ENCODE measurements at regions not wholly inside any gene's neighbourhood (a gene's known extent, or its start where the extent isn't known, plus 50 kb on each side); places are given as distances from the start of the nearest gene placed in this dataset.

DNA sequence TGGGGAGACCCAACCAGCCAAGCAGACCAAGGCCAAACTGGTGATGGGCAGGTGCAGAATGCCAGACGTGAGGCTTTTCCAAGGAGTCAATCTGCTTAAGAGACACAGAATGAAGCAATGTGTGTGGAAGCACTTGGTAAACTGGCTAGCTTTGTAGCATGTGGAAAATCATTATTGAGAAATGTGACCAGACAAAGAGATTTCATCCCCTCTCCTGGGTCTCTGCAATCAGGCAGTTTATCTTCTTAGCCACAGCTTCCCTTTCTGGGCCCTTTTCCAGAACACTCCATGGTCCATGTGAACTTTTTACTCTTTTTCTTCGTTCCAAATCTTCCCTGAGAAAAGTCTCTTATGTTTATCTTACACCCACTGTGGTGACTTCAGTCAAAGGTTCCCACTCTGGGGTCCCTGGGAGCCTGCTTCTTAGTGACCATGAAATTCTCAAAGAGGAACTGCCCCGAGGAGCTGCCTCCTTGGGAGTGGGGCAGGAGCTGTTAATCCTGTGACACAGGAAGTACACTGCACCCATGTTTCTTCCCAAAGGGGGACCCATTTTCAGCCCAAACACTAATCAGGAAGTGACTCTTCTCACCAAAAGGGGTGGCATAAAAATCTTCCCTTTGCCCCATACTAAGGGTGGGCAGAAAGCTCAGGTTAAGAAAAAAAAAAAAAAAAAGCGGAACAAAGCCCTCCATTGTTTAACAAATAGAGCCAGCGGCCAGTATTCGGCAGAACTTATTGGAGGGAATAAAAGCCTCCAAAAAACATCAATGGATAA, 346.2 kb upstream of the ASIC2 start:
- no peak for TF ChIP-seq CTCF (IDR thresholded peaks at IDR 0.05)
- Histone ChIP-seq H3K4me3 (no peak overlapping the region), H3K9me3 (peaks cover 6% of the 10 kb centered on the region), H3K36me3 (ENCODE audit: low read depth) (no peaks in the 10 kb centered on the region), H3K4me1 (ENCODE audit: low read depth) (no peaks in the 10 kb centered on the region)
- DNase-seq (no peak), ATAC-seq (no peak)
- intact Hi-C loops (cut with DNase I, micrococcal nuclease): no loop called here

DNA sequence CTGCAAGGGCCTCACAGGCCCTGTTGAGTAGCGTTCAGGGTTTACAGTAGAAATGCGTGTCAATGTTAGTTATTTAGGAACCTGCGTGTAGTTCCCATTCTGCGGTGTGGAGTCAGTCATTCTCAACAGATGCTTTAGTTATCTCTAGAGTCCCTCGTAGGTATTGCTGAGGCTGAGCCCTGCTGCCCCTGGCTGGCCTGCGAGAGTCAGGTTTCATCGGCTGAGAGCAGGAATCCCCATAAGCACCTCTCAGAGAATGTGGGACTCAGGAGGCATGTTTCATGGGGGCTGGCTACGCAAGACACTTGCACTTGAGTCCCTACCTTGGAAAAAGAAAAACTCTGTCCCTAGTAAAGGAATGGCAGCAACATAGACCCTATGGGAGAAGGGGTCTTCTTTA, 347.5 kb upstream of the ASIC2 start:
- Histone ChIP-seq H3K36me3 (ENCODE audit: low read depth) (no peaks in the 10 kb centered on the region), H3K4me1 (ENCODE audit: low read depth) (no peaks in the 10 kb centered on the region), H3K9me3 (peaks cover 6% of the 10 kb centered on the region), H3K4me3 (no peak overlapping the region)
- TF ChIP-seq CTCF (IDR thresholded peaks at IDR 0.05): no peak
- DNase-seq (no peak), ATAC-seq (no peak)
- intact Hi-C loops (cut with DNase I, micrococcal nuclease): no loop called here

- intact Hi-C loops (cut with DNase I, micrococcal nuclease): no loop called here
- no peak for TF ChIP-seq CTCF (IDR thresholded peaks at IDR 0.05)
- Histone ChIP-seq H3K4me1 (ENCODE audit: low read depth) (no peaks in the 10 kb centered on the region), H3K36me3 (ENCODE audit: low read depth) (no peaks in the 10 kb centered on the region), H3K4me3 (no peak overlapping the region), H3K9me3 (peaks cover 6% of the 10 kb centered on the region)
- DNase-seq (no peak), ATAC-seq (no peak)
These were observed 348.9 kb upstream of the ASIC2 start for GRCh38 chr17:33642002-33642401.

DNA sequence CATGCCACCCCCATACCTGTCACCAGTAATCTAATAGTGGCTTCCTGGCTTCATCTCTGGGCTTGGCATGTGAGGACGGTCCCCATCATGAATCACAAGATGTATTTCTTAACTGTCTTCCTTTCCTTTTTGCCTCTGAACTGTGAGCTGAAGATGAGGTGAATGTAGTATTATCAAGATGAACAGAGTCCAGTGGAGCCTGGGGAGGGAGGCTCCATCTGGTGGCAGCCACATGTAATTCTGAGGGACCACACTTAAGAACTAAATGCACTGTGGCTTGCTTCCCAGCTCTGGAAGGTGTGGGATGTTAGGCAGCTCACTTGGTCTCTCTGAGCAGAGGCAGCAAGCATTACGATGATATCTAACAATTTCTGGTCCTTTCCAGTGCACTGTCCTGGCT, 354.9 kb upstream of the ASIC2 start:
- peak in 1 of 3 donors; percentile 11 for DNase-seq
- Histone ChIP-seq H3K9me3 (no peaks in the 10 kb centered on the region), H3K36me3 (ENCODE audit: low read depth) (no peaks in the 10 kb centered on the region), H3K4me1 (ENCODE audit: low read depth) (no peaks in the 10 kb centered on the region), H3K4me3 (no peak overlapping the region)
- ATAC-seq: no peak
- no peak for TF ChIP-seq CTCF (IDR thresholded peaks at IDR 0.05)
- intact Hi-C loops (cut with DNase I, micrococcal nuclease): no loop called here

DNA sequence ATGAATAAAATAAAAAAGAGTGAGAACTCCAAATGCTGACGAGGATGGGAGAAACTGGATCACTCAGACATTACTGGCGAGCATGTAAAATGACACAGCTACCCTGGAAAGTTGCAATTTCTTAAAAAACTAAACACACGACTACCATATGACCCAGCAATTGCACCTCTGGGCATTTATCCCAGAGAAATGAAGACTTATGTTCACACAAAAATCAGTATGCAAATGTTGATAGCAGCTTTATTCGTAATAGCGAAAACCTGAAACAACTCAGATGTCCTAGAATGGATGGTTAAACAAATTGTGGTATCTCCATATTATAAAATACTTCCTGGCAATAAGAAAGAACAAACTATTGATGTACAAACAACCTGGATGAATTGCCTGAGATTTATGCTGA, 357.2 kb upstream of the ASIC2 start:
- H3K4me1 ChIP-seq (ENCODE audit: low read depth): no peaks in the 10 kb centered on the region
- H3K4me3 ChIP-seq: no peak overlapping the region
- intact Hi-C loops (cut with DNase I, micrococcal nuclease): no loop called here
- H3K36me3 ChIP-seq (ENCODE audit: low read depth): no peaks in the 10 kb centered on the region
- DNase-seq: no peak
- TF ChIP-seq CTCF (IDR thresholded peaks at IDR 0.05): no peak
- no peak for ATAC-seq
- H3K9me3 ChIP-seq: no peaks in the 10 kb centered on the region

GRCh38 chr17:33651686-33652085, 358.6 kb upstream of the ASIC2 start:
- no peaks in the 10 kb centered on the region for H3K9me3 ChIP-seq
- H3K4me3 ChIP-seq: no peak overlapping the region
- no peaks in the 10 kb centered on the region for H3K36me3 ChIP-seq (ENCODE audit: low read depth)
- no peaks in the 10 kb centered on the region for H3K4me1 ChIP-seq (ENCODE audit: low read depth)
- no peak for ATAC-seq
- intact Hi-C loops (cut with DNase I, micrococcal nuclease): no loop called here
- no peak for TF ChIP-seq CTCF (IDR thresholded peaks at IDR 0.05)
- no peak for DNase-seq
